Stomach (tissue), 8 donors: ENCODE measurements at regions not wholly inside any gene's neighbourhood (a gene's known extent, or its start where the extent isn't known, plus 50 kb on each side); places are given as distances from the start of the nearest gene placed in this dataset.

Experiments
- DNase-seq, 2 donors: peaks; one replicate each; pipeline versions ENCODE4 v3.0.0 to v3.0.0-alpha.2; 2013 to 2019
- H3K27ac ChIP-seq, 5 donors: fragments of 200-600 bp in 4 of 5; sonication (generic) in 4 of 5; one replicate each; pipeline ENCODE4 v1.5.1; 2013 to 2019; ENCODE audit warnings: mild to moderate bottlenecking in 1 of 5, moderate library complexity in 1 of 5
- H3K27me3 ChIP-seq, 3 donors: fragments of 200-600 bp; sonication (generic); one replicate each; pipeline ENCODE4 v1.5.1; 2017 to 2019; ENCODE audit warnings: mixed run types in 1 of 3
- H3K36me3 ChIP-seq, 4 donors: fragments of 200-600 bp; sonication (generic); 1 replicate in 3 of 4; 2 replicates in 1 of 4; pipeline ENCODE4 v1.5.1; 2016 to 2019
- H3K4me1 ChIP-seq, 4 donors: fragments of 200-600 bp; sonication (generic); one replicate each; pipeline ENCODE4 v1.5.1; 2016 to 2019
- H3K4me3 ChIP-seq, 4 donors: fragments of 200-600 bp; sonication (generic) in 3 of 4; one replicate each; pipeline ENCODE4 v1.5.1; 2016 to 2019; ENCODE audit warnings: mild to moderate bottlenecking in 1 of 4
- H3K9me3 ChIP-seq, 4 donors: fragments of 200-600 bp; sonication (generic); one replicate each; pipeline ENCODE4 v1.5.1; 2016 to 2019
- EP300 ChIP-seq: sonication (generic); formaldehyde crosslinking; IDR thresholded peaks from one replicate; pipeline ENCODE4 v1.6.1; 2017; ENCODE audit warnings: antibody characterized with exemption
- POLR2A ChIP-seq, 4 donors: fragments of 450-650 bp; IDR thresholded peaks; one replicate each; pipeline ENCODE4 v1.6.1; 2016; ENCODE audit warnings: antibody characterized with exemption in 4 of 4, control low read depth in 2 of 4, mild to moderate bottlenecking in 1 of 4, moderate library complexity in 1 of 4
- POLR2AphosphoS5 ChIP-seq, 3 donors: sonication (generic); formaldehyde crosslinking; IDR thresholded peaks; one replicate each; pipeline ENCODE4 v1.6.1; 2016; ENCODE audit warnings: antibody characterized with exemption in 3 of 3
- WGBS, 5 donors: extraction: QIAGEN DNeasy Blood & Tissue Kit in 3 of 5; methylation state at CpG; one replicate each; pipeline versions ENCODE4 v1.1.5 to v1.1.7; 2013 to 2018; 5-methylcytosine and 5-hydroxymethylcytosine counted together
- intact Hi-C: fragments of 100-400 bp; cut with DNase I; formaldehyde crosslinking; loops from one replicate; pipeline ENCODE4 v1.15.1; 2023; ENCODE audit warnings: low total_unique reads
- TF ChIP-seq, protein P1 (sequence below), 7 experiments: fragments of 450-650 bp in 4 of 7; fragments of 200-600 bp in 3 of 7; sonication (generic) in 3 of 7; IDR thresholded peaks; one replicate each; pipeline ENCODE4 v1.5.1; 2016 to 2019; ENCODE audit warnings: antibody characterized with exemption in 7 of 7, control low read depth in 2 of 7, mild to moderate bottlenecking in 1 of 7
- donor health status: healthy with polysubstance abuse.
- donor health status: Bipolar disorder and iron deficiency.
- donor health status: healthy.

- H3K4me3 ChIP-seq = no peak overlapping the region
- H3K27ac ChIP-seq = no peak overlapping the region
- 23 to 44% (median 30%) methylated on average over 4 of the region's 4 CpGs for WGBS, 5 donors
- H3K27me3 ChIP-seq = no peaks in the 10 kb centered on the region
- H3K4me1 ChIP-seq = no peaks in the 10 kb centered on the region
- no peaks in the 10 kb centered on the region for H3K36me3 ChIP-seq
- no peak for DNase-seq
- H3K9me3 ChIP-seq = no peaks in the 10 kb centered on the region
- TF ChIP-seq EP300 (no peak), POLR2A (IDR thresholded peaks at IDR 0.05) (no peak), POLR2AphosphoS5 (IDR thresholded peaks at IDR 0.05) (no peak)
- TF ChIP-seq, protein P1, sequence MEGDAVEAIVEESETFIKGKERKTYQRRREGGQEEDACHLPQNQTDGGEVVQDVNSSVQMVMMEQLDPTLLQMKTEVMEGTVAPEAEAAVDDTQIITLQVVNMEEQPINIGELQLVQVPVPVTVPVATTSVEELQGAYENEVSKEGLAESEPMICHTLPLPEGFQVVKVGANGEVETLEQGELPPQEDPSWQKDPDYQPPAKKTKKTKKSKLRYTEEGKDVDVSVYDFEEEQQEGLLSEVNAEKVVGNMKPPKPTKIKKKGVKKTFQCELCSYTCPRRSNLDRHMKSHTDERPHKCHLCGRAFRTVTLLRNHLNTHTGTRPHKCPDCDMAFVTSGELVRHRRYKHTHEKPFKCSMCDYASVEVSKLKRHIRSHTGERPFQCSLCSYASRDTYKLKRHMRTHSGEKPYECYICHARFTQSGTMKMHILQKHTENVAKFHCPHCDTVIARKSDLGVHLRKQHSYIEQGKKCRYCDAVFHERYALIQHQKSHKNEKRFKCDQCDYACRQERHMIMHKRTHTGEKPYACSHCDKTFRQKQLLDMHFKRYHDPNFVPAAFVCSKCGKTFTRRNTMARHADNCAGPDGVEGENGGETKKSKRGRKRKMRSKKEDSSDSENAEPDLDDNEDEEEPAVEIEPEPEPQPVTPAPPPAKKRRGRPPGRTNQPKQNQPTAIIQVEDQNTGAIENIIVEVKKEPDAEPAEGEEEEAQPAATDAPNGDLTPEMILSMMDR (IDR thresholded peaks at IDR 0.05) = no peak
- intact Hi-C loops = no loop called here
Measured at GRCh38 chr3:147930232-147930807, 521.2 kb downstream of the ZIC1 start.

- Histone ChIP-seq H3K9me3 (no peaks in the 10 kb centered on the region), H3K4me1 (no peaks in the 10 kb centered on the region), H3K27ac (no peak overlapping the region), H3K4me3 (no peak overlapping the region), H3K27me3 (no peaks in the 10 kb centered on the region), H3K36me3 (no peaks in the 10 kb centered on the region)
- TF ChIP-seq, protein P1 (IDR thresholded peaks at IDR 0.05) = no peak
- TF ChIP-seq EP300 = no peak
- no peak for TF ChIP-seq POLR2A (IDR thresholded peaks at IDR 0.05)
- no peak for TF ChIP-seq POLR2AphosphoS5 (IDR thresholded peaks at IDR 0.05)
- DNase-seq = no peak
- intact Hi-C loops = no loop called here
- WGBS, 5 donors = 34 to 42% (median 38%) methylated on average over 4 of the region's 4 CpGs
Measured at GRCh38 chr3:147934451-147935180, 525.5 kb downstream of the ZIC1 start.

DNA sequence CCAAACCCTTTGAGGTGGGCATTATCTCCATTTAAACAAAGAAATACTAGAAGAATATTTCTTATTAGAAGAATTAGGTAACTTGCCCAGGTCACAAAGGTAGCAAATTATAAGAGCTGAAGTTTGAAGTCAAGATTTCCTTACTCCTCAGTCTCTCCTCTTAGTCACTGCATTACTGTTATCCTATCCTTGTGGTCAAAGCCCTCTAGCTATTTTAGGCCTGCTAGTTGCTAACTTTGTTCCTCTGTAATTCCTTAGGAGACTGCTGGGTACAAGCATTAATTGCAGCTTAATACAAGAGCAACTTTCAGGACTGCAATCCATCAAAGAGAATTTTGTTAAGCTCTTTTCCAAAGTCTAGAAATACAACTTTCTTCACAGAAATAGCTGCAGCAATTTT is 528.2 kb downstream of the ZIC1 start:
- H3K27me3 ChIP-seq = no peaks in the 10 kb centered on the region
- intact Hi-C loops = no loop called here
- no peak overlapping the region for H3K27ac ChIP-seq
- no peaks in the 10 kb centered on the region for H3K9me3 ChIP-seq
- no peaks in the 10 kb centered on the region for H3K4me1 ChIP-seq
- no peaks in the 10 kb centered on the region for H3K36me3 ChIP-seq
- no peak for DNase-seq
- TF ChIP-seq, protein P1 (IDR thresholded peaks at IDR 0.05) = no peak
- no peak for TF ChIP-seq POLR2A (IDR thresholded peaks at IDR 0.05)
- TF ChIP-seq EP300 = no peak
- no peak for TF ChIP-seq POLR2AphosphoS5 (IDR thresholded peaks at IDR 0.05)
- H3K4me3 ChIP-seq = no peak overlapping the region

- TF ChIP-seq, protein P1 (IDR thresholded peaks at IDR 0.05) = no peak
- TF ChIP-seq POLR2AphosphoS5 (IDR thresholded peaks at IDR 0.05) (no peak), POLR2A (IDR thresholded peaks at IDR 0.05) (no peak), EP300 (no peak)
Measured at GRCh38 chr3:147937891-147938290, 528.7 kb downstream of the ZIC1 start.

More at GRCh38 chr3:147937891-147938290, 528.7 kb downstream of the ZIC1 start:
- no peak overlapping the region for H3K27ac ChIP-seq
- 70 to 89% (median 79%) methylated on average over 2 of the region's 2 CpGs for WGBS, 5 donors
- intact Hi-C loops = no loop called here
- no peak overlapping the region for H3K4me3 ChIP-seq
- H3K9me3 ChIP-seq = no peaks in the 10 kb centered on the region
- DNase-seq = no peak
- no peaks in the 10 kb centered on the region for H3K4me1 ChIP-seq
- H3K27me3 ChIP-seq = no peaks in the 10 kb centered on the region
- H3K36me3 ChIP-seq = no peaks in the 10 kb centered on the region
